IPS-20b (cell line): ENCODE measurements at regions not wholly inside any gene's neighbourhood (a gene's known extent, or its start where the extent isn't known, plus 50 kb on each side); places are given as distances from the start of the nearest gene placed in this dataset.
"Not testable (repeated sequence)": the region's sequence is repeated elsewhere in the genome, so short reads cannot be mapped to it uniquely, and the experiment has no call there.

Source experiments
- H3K27ac ChIP-seq: one replicate; pipeline ENCODE4 v1.5.1; 2013; ENCODE audit warnings: low read length
- H3K27me3 ChIP-seq: 2 replicates; pipeline ENCODE4 v1.6.1; 2013; ENCODE audit warnings: mild to moderate bottlenecking, low read length, inconsistent platforms; ENCODE audit not compliant: insufficient read depth
- H3K36me3 ChIP-seq: 2 replicates; pipeline ENCODE4 v1.6.1; 2013; ENCODE audit warnings: low read depth, mild to moderate bottlenecking, inconsistent platforms, low read length, moderate library complexity; ENCODE audit not compliant: insufficient read depth
- H3K4me1 ChIP-seq: 2 replicates; pipeline ENCODE4 v1.6.1; 2013; ENCODE audit warnings: mild to moderate bottlenecking, control low read depth, inconsistent platforms, low read length, moderate library complexity; ENCODE audit not compliant: insufficient read depth
- H3K4me3 ChIP-seq: 2 replicates; pipeline ENCODE4 v1.5.1; 2013; ENCODE audit warnings: mild to moderate bottlenecking, low read length, inconsistent platforms
- H3K9ac ChIP-seq: 2 replicates; pipeline ENCODE4 v1.6.1; 2013; ENCODE audit warnings: low read depth, mild to moderate bottlenecking, inconsistent platforms, low read length, moderate library complexity
- H3K9me3 ChIP-seq: 2 replicates; pipeline ENCODE4 v1.6.1; 2013; ENCODE audit warnings: mild to moderate bottlenecking, low read depth, low read length, inconsistent platforms; ENCODE audit not compliant: insufficient read depth

DNA sequence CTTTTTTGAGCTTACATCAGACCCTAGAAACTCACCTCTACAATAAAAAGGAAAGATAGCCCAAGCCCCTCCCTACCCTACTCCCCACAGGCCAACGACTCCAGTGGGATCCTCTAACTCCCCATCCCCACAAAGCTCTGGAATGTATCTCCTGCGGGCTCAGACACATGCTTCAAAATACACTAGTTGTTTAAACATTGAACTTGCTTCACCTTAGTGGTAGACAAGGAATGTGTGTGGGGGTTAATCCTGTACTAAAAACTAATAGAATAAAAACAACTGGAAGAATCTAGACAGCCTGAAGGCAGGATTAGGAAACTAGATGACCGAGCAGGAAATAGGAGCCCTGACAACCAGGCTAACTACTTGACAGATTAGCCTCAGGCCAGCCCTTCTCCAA is 211.5 kb downstream of the SUCLG1 start:
- Histone ChIP-seq H3K9me3 (no peaks in the 10 kb centered on the region), H3K27me3 (no peaks in the 10 kb centered on the region), H3K4me1 (no peaks in the 10 kb centered on the region), H3K36me3 (no peaks in the 10 kb centered on the region), H3K4me3 (no peak overlapping the region), H3K9ac (no peak overlapping the region), H3K27ac (no peak overlapping the region)

- Histone ChIP-seq H3K9me3 (no peaks in the 10 kb centered on the region), H3K27me3 (no peaks in the 10 kb centered on the region), H3K4me3 (no peak overlapping the region), H3K4me1 (no peaks in the 10 kb centered on the region), H3K27ac (no peak overlapping the region), H3K36me3 (no peaks in the 10 kb centered on the region), H3K9ac (no peak overlapping the region)
These were observed 215.0 kb downstream of the SUCLG1 start for GRCh38 chr2:84243788-84244733.

- Histone ChIP-seq H3K9me3 (no peaks in the 10 kb centered on the region), H3K27me3 (no peaks in the 10 kb centered on the region), H3K27ac (no peak overlapping the region), H3K9ac (no peak overlapping the region), H3K4me3 (no peak overlapping the region), H3K36me3 (no peaks in the 10 kb centered on the region), H3K4me1 (no peaks in the 10 kb centered on the region)
These were observed 220.2 kb downstream of the SUCLG1 start for GRCh38 chr2:84238907-84239306.

DNA sequence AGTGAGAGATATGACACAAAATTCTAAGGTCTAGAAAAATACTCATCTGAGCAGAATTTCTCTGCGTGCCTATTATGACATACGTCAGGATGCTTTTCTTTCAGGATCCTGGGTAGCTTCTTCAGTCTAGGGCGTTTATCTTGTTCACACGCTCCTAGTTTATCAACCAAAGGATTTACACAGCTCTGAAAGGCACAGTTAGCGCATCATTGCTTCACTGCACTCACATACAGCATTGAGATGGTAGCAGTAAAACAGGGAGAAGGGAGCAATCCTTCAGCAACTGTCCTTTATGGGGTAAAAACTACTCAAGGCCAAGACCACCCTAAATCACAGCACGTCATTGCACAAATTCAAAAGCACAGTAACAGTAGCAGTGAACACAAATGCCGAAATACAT is 222.8 kb downstream of the SUCLG1 start:
- no peaks in the 10 kb centered on the region for H3K9me3 ChIP-seq
- no peak overlapping the region for H3K27ac ChIP-seq
- H3K36me3 ChIP-seq = no peaks in the 10 kb centered on the region
- H3K27me3 ChIP-seq = no peaks in the 10 kb centered on the region
- H3K4me3 ChIP-seq = no peak overlapping the region
- no peaks in the 10 kb centered on the region for H3K4me1 ChIP-seq
- no peak overlapping the region for H3K9ac ChIP-seq

GRCh38 chr2:84234103-84234502 is 225.0 kb downstream of the SUCLG1 start:
- Histone ChIP-seq H3K4me1 (no peaks in the 10 kb centered on the region), H3K9me3 (no peaks in the 10 kb centered on the region), H3K27ac (no peak overlapping the region), H3K27me3 (no peaks in the 10 kb centered on the region), H3K4me3 (no peak overlapping the region), H3K9ac (no peak overlapping the region), H3K36me3 (no peaks in the 10 kb centered on the region)

DNA sequence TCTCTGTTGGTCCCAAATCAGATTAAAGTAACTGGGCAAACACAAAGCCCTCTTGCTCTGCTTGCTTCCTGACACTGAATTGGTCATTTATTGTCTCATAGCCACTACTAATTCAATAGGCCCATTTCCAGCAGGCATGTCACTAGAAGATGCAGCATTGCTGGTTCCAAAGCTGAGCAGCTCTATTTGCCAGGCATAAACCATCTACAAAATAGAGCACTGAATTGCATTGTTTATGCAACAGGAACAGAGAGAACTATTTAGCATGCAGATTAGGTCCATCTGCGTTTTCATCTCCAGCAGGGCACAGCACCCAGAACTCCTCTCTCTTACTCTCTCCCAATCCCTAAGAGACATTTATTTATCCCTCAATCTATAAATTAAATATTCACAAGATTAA is 227.6 kb downstream of the SUCLG1 start:
- no peak overlapping the region for H3K27ac ChIP-seq
- no peak overlapping the region for H3K9ac ChIP-seq
- no peaks in the 10 kb centered on the region for H3K9me3 ChIP-seq
- H3K27me3 ChIP-seq = no peaks in the 10 kb centered on the region
- H3K36me3 ChIP-seq = no peaks in the 10 kb centered on the region
- no peak overlapping the region for H3K4me3 ChIP-seq
- no peaks in the 10 kb centered on the region for H3K4me1 ChIP-seq

GRCh38 chr2:84224121-84224520 is 235.0 kb downstream of the SUCLG1 start:
- Histone ChIP-seq H3K36me3 (no peaks in the 10 kb centered on the region), H3K4me3 (no peak overlapping the region), H3K27me3 (no peaks in the 10 kb centered on the region), H3K4me1 (no peaks in the 10 kb centered on the region; the same call in 1 of the 2 replicates), H3K9me3 (peaks cover 11% of the 10 kb centered on the region), H3K27ac (no peak overlapping the region), H3K9ac (no peak overlapping the region)

GRCh38 chr2:84223191-84223590 is 235.9 kb downstream of the SUCLG1 start:
- no peaks in the 10 kb centered on the region; the same call in 1 of the 2 replicates for H3K4me1 ChIP-seq
- no peaks in the 10 kb centered on the region for H3K36me3 ChIP-seq
- no peak overlapping the region for H3K9ac ChIP-seq
- no peak overlapping the region for H3K4me3 ChIP-seq
- peaks cover 11% of the 10 kb centered on the region for H3K9me3 ChIP-seq
- H3K27ac ChIP-seq = no peak overlapping the region
- no peaks in the 10 kb centered on the region for H3K27me3 ChIP-seq

GRCh38 chr2:84221102-84221501 is 238.0 kb downstream of the SUCLG1 start:
- H3K27ac ChIP-seq, H3K27me3 ChIP-seq, H3K36me3 ChIP-seq, H3K9ac ChIP-seq, H3K4me3 ChIP-seq, H3K4me1 ChIP-seq: not testable (repeated sequence)
- H3K9me3 ChIP-seq = peaks cover 11% of the 10 kb centered on the region

- Histone ChIP-seq H3K36me3 (no peaks in the 10 kb centered on the region), H3K4me3 (no peak overlapping the region), H3K27me3 (no peaks in the 10 kb centered on the region), H3K27ac (no peak overlapping the region), H3K4me1 (peaks cover 4% of the 10 kb centered on the region; the same call in 1 of the 2 replicates), H3K9ac (no peak overlapping the region), H3K9me3 (no peaks in the 10 kb centered on the region)
These were observed 241.6 kb downstream of the SUCLG1 start for GRCh38 chr2:84217456-84217855.

GRCh38 chr2:84214455-84214854 is 244.6 kb downstream of the SUCLG1 start:
- Histone ChIP-seq H3K9ac (no peak overlapping the region), H3K36me3 (no peaks in the 10 kb centered on the region), H3K27ac (no peak overlapping the region), H3K27me3 (no peaks in the 10 kb centered on the region), H3K4me3 (no peak overlapping the region), H3K4me1 (peaks cover 4% of the 10 kb centered on the region; the same call in 1 of the 2 replicates), H3K9me3 (no peaks in the 10 kb centered on the region)

- no peak overlapping the region for H3K9ac ChIP-seq
- peaks cover 4% of the 10 kb centered on the region; the same call in 1 of the 2 replicates for H3K4me1 ChIP-seq
- no peaks in the 10 kb centered on the region for H3K36me3 ChIP-seq
- H3K4me3 ChIP-seq = no peak overlapping the region
- H3K9me3 ChIP-seq = no peaks in the 10 kb centered on the region
- no peak overlapping the region for H3K27ac ChIP-seq
- H3K27me3 ChIP-seq = no peaks in the 10 kb centered on the region
These were observed 246.3 kb downstream of the SUCLG1 start for GRCh38 chr2:84212611-84213314.
